ENCODE measurements at regions not wholly inside any gene's neighbourhood (a gene's known extent, or its start where the extent isn't known, plus 50 kb on each side); places are given as distances from the start of the nearest gene placed in this dataset.

- H3K27ac ChIP-seq, result no peak overlapping the region
- DNase-seq (ENCODE audit: low read depth, low spot score), result no peak
These were observed 280.6 kb upstream of the RTL1 start for GRCh38 chr14:101184104-101184455.

DNA sequence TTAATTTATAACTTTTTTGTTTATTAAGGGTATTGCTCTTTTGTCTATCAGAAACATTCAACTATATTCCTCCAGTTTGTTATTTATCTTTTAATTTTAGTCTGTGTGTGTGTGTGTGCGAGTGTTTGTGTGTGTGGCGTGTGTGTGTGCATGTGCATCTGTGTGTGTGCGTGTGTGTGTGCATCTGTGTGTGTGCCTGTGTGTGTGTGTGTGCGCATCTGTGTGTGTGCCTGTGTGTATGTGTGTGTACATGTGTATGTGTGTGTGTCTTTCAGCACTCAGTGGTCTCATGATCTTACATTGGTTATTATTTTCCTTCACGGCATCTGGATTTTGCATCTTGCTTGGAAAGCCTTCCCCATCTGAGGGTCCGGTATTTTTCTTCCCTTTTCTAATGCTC is 281.1 kb upstream of the RTL1 start:
- H3K27ac ChIP-seq, result no peak overlapping the region
- DNase-seq (ENCODE audit: low read depth, low spot score), result no peak

GRCh38 chr14:101185073-101185835 is 281.7 kb upstream of the RTL1 start:
- no peak overlapping the region for H3K27ac ChIP-seq
- no peak for DNase-seq (ENCODE audit: low read depth, low spot score)

GRCh38 chr14:101185946-101186345 is 282.4 kb upstream of the RTL1 start:
- DNase-seq (ENCODE audit: low read depth, low spot score), result no peak
- H3K27ac ChIP-seq, result no peak overlapping the region

- no peak for DNase-seq (ENCODE audit: low read depth, low spot score)
- no peak overlapping the region for H3K27ac ChIP-seq
These were observed 283.0 kb upstream of the RTL1 start for GRCh38 chr14:101186544-101186943.

GRCh38 chr14:101186992-101187815 is 283.7 kb upstream of the RTL1 start:
- no peak overlapping the region for H3K27ac ChIP-seq
- DNase-seq (ENCODE audit: low read depth, low spot score), result no peak

DNA sequence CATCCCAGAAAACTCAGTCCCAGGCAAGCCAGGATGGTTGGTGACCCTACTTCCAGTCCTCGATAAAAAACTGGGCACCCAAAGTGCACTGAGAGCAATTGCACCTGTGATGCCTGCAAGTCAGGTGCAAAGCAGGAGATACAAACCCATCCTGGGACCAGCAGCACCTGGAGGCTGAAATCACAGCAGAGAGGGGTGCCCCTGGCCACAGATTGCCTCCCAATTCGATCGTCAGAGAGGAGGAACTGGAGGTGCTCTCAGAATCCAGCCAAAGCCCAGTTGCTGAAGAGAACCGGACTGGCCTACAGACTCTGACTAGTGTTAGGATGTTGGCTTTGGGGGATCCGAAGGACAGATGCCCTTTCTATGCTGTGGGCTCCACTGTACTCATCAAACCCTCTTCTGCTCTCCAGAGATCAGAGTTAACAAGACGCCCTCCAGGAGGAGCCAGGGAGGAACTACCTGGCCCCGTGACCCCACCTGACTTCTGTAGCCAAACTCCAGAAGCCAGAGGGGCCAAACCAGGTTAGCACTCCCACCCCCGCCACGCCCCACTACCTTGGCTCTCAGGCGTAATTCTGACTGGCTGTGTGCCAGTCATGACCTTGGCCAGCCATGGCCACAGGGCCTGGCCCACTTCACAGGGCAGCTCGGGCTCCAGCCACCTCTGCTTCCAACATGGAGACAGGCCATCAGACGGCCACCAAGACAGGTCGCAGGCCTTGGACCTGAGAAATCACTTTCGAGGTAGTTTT is 284.5 kb upstream of the RTL1 start:
- no peak for DNase-seq (ENCODE audit: low read depth, low spot score)
- H3K27ac ChIP-seq, result no peak overlapping the region

- DNase-seq (ENCODE audit: low read depth, low spot score), result no peak
- no peak overlapping the region for H3K27ac ChIP-seq
These were observed 285.0 kb upstream of the RTL1 start for GRCh38 chr14:101188571-101188915.

- H3K27ac ChIP-seq, result no peak overlapping the region
- no peak for DNase-seq (ENCODE audit: low read depth, low spot score)
These were observed 285.7 kb upstream of the RTL1 start for GRCh38 chr14:101189266-101189665.

- no peak overlapping the region for H3K27ac ChIP-seq
These were observed 286.5 kb upstream of the RTL1 start for GRCh38 chr14:101189962-101190560.

GRCh38 chr14:101191101-101191720 is 287.7 kb upstream of the RTL1 start:
- H3K27ac ChIP-seq, result no peak overlapping the region
- no peak for DNase-seq (ENCODE audit: low read depth, low spot score)

More at GRCh38 chr14:101189962-101190560, 286.5 kb upstream of the RTL1 start:
- no peak for DNase-seq (ENCODE audit: low read depth, low spot score)

DNA sequence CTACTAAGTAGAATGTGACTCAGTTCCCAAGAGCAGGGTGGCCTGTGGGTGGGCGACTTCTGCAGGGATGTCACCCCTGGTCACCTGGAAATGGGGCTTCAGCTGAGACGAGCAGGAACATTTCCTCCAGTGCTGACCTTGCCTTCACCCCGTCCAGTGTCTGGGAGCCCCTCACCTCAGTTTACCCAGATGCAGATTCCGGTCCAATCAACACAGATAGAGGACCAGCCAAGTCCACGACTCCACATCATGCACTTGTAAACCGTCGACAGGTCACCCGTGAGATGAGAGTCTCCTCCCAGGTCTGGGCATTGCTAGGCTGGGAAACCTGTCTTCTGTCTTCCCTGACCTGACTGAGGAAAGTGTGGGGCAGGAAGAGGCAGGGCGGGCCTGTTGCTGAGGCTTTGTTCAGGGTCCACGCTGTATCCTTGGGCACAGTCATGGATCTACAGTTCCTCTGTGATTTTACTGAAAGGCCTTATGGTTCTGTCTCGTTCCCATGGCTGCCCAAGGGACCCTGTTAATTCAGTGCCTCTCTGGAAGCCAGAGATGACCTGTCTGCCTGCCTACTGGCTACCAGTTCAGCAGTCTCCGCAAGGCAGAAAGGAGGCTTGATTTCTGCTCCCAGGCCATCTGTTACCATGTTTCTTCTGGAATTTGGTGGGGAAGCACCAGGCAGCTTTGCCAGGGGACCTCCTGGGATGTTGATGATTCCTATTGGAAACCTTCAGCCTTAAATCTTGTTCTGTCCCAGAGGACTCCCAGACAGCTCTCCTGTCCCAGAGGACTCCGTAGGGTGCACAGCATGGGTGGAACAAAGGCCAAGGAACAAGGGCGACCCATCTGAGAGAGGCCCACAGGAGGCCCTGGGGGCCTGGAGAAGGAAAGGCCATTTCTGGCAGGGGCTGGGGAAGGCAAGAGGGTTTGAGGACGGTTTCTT is 288.5 kb upstream of the RTL1 start:
- H3K27ac ChIP-seq, result no peak overlapping the region
- DNase-seq (ENCODE audit: low read depth, low spot score), result no peak

DNA sequence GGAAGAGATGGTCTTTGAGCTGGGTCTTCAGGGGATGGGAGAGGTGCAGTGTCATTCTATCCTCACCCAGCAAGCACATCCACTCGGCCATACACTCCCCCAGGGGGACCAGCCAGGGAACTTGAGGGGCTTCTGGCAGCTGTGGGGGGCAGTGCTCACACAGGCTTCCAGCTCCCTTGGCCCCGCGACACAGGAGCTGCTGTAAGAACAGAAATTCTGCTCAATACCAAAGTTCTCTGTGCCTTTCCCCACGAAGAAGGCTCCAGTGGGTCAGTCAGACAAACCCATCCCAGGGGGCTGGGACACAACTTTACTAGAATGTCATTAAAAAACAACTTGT is 289.1 kb upstream of the RTL1 start:
- no peak for DNase-seq (ENCODE audit: low read depth, low spot score)
- H3K27ac ChIP-seq, result no peak overlapping the region

DNA sequence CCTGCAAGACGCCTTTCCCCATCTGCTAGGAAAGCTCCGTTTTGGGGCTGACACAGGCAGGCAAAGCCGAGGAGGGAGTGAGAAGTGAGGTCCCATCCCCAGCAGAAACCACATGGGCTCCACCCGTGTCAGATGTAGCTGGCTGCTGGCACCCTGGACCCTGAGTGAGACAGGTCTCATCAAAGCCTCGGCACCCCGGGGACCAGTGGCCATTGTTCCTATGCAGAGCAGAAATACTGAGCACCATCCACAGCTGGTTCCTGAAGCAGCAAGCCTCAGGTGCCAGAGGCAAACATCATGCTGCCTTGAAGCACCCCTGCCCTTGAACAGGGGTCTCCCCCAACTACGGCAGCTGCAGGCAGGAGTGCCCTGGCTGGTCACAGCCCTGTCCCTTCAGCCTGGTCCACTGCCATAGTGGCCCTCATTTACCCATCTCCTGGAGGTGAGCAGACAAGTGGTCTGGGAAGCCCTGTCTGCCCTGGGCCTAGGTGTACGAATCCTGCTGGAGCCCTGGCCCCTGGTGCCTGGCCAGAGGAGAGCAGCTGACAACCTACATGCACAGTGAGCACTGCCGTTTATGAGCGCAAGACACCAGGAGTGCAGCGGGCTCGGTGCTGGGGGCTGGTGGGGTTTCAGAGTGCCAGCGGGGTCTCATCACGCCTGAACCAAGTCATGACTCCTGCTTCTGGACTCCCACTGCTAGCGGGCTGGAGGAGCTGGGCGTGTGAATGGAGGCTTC is 289.8 kb upstream of the RTL1 start:
- H3K27ac ChIP-seq, result no peak overlapping the region
- no peak for DNase-seq (ENCODE audit: low read depth, low spot score)

GRCh38 chr14:101193845-101194372 is 290.4 kb upstream of the RTL1 start:
- no peak overlapping the region for H3K27ac ChIP-seq
- DNase-seq (ENCODE audit: low read depth, low spot score), result no peak

DNA sequence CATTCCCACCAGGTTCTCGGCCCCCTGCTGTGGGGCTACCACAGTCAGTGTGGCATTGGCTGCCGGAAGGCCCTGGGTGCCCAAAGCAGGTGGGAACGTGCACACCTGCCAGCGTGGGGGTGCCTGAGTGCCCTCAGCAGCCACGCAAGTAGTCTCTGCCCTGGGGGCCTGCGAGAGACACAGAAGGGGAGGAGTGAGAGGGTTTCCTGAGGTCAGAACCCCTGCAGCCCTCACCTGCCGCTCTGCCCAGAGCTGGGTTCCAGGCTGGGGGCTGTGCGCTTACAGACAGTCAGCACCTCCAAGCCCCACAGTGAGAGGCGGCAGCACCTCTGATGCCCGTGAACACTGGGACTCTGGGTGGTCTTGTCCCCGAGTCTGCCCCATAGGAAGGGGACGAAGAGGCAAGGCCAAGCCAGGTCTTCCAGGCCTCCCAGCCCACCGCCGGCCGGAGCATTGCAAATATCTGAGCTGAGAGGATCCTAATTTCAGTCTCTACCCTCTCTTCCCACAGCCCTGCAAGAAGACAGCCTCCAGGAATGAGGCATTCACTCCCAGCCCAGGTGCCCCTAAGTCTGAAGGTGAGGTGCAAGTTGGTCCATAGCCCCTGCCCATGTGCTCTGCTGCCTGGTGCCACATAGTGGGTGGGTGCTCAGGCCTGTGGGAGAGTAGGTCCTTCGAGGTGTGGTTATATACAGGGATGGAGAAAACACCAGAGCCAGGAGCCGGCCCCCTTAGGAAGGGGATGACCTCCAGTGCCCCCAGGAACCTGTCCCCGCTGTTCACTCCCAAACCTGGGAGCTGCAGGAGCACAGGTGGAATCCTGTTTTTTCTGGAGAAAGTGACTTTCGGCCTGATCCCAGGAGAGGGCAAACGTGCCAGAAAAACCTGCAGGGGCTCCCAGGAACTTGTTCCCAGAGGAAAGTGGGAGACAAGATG is 291.1 kb upstream of the RTL1 start:
- H3K27ac ChIP-seq, result no peak overlapping the region
- no peak for DNase-seq (ENCODE audit: low read depth, low spot score)

DNA sequence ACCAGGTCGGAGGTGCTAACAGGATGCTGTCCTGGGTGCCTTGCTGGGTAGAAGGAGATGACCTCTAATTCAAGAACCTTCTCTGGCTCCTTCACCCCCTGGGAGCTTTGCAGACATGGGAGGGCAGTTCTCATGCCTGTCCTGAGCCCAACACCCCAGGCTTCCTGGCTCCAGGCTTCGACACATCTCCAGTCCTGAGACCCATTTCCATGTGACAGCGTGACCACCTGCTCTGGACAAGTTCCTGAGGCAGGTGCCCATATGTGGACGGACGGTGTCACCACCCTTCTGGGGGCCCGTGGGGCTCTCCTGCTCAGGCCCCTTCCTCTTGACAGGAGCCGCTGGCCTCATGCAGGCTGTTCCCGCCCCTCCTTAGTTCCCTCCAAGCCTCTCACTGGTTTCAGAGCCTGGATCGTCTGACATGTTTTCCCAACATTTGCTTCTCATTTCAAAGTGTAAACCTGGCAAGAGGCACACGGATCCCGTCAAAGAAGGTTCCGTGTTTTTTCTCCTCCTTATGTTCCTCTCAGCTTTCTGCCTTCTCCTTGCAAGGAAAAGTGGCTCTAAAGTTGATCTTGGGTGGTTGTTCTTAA is 291.9 kb upstream of the RTL1 start:
- H3K27ac ChIP-seq, result no peak overlapping the region
- no peak for DNase-seq (ENCODE audit: low read depth, low spot score)
